H9 (cell line): ENCODE measurements at regions not wholly inside any gene's neighbourhood (a gene's known extent, or its start where the extent isn't known, plus 50 kb on each side); places are given as distances from the start of the nearest gene placed in this dataset.

Experiments used
- DNase-seq: peaks from one replicate; pipeline ENCODE4 v3.0.0-alpha.2; 2017
- H2AFZ ChIP-seq: one replicate; pipeline ENCODE4 v1.6.1; 2013; ENCODE audit warnings: mild to moderate bottlenecking, low read length, control low read depth, moderate library complexity
- H2AK5ac ChIP-seq: 2 replicates; pipeline ENCODE4 v1.6.1; 2013; ENCODE audit warnings: low read length, control low read depth, mixed read lengths; ENCODE audit not compliant: insufficient read length
- H2BK120ac ChIP-seq: one replicate; pipeline ENCODE4 v1.6.1; 2013; ENCODE audit warnings: low read depth, mild to moderate bottlenecking, low read length, control low read depth, inconsistent platforms; ENCODE audit not compliant: poor library complexity, severe bottlenecking
- H2BK12ac ChIP-seq: 2 replicates; pipeline ENCODE4 v1.6.1; 2013; ENCODE audit warnings: low read length, control low read depth, mixed read lengths, low read depth; ENCODE audit not compliant: insufficient read length
- H2BK15ac ChIP-seq: 2 replicates; pipeline ENCODE4 v1.6.1; 2013; ENCODE audit warnings: low read depth, low read length, control low read depth
- H2BK20ac ChIP-seq: one replicate; pipeline ENCODE4 v1.6.1; 2013; ENCODE audit warnings: low read depth, mild to moderate bottlenecking, low read length, control low read depth, inconsistent platforms; ENCODE audit not compliant: poor library complexity, severe bottlenecking
- H2BK5ac ChIP-seq: 2 replicates; pipeline ENCODE4 v1.6.1; 2013; ENCODE audit warnings: low read length, control low read depth, mixed read lengths; ENCODE audit not compliant: insufficient read length
- H3K14ac ChIP-seq: 2 replicates; pipeline ENCODE4 v1.6.1; 2013; ENCODE audit warnings: low read length, control low read depth; ENCODE audit not compliant: insufficient read depth
- H3K18ac ChIP-seq: 2 replicates; pipeline ENCODE4 v1.6.1; 2013; ENCODE audit warnings: low read depth, mild to moderate bottlenecking, mixed read lengths, low read length, control low read depth; ENCODE audit not compliant: insufficient read length
- H3K23ac ChIP-seq: 2 replicates; pipeline ENCODE4 v1.6.1; 2013; ENCODE audit warnings: low read length, control low read depth, mixed read lengths, low read depth; ENCODE audit not compliant: insufficient read length
- H3K23me2 ChIP-seq: 2 replicates; pipeline ENCODE4 v1.6.1; 2013; ENCODE audit warnings: low read depth, mild to moderate bottlenecking, mixed read lengths, low read length, control low read depth; ENCODE audit not compliant: insufficient read length, poor library complexity, severe bottlenecking
- H3K27ac ChIP-seq: 2 replicates; pipeline ENCODE4 v1.5.1; 2013; ENCODE audit warnings: low read length, control low read depth, mixed read lengths, low read depth; ENCODE audit not compliant: insufficient read length
- H3K27me3 ChIP-seq: 2 replicates; pipeline ENCODE4 v1.6.1; 2013; ENCODE audit warnings: low read length, control low read depth, inconsistent platforms; ENCODE audit not compliant: insufficient read depth
- H3K4ac ChIP-seq: 2 replicates; pipeline ENCODE4 v1.6.1; 2013; ENCODE audit warnings: low read depth, mild to moderate bottlenecking, control low read depth, inconsistent platforms, low read length, moderate library complexity
- H3K4me1 ChIP-seq: 2 replicates; pipeline ENCODE4 v1.6.1; 2013; ENCODE audit warnings: low read length, control low read depth, inconsistent platforms; ENCODE audit not compliant: insufficient read depth
- H3K4me2 ChIP-seq: 2 replicates; pipeline ENCODE4 v1.6.1; 2013; ENCODE audit warnings: low read length, control low read depth, mixed read lengths; ENCODE audit not compliant: insufficient read length, insufficient read depth
- H3K56ac ChIP-seq: 2 replicates; pipeline ENCODE4 v1.6.1; 2013; ENCODE audit warnings: low read depth, mild to moderate bottlenecking, mixed read lengths, low read length, control low read depth; ENCODE audit not compliant: insufficient read length
- H3K79me1 ChIP-seq: 2 replicates; pipeline ENCODE4 v1.6.1; 2013; ENCODE audit warnings: low read depth, mild to moderate bottlenecking, moderate library complexity, low read length, control low read depth, inconsistent platforms; ENCODE audit not compliant: insufficient read depth, poor library complexity, severe bottlenecking
- H3K79me2 ChIP-seq: 2 replicates; pipeline ENCODE4 v1.6.1; 2013; ENCODE audit warnings: low read length, control low read depth, inconsistent platforms; ENCODE audit not compliant: insufficient read depth
- H3K9ac ChIP-seq: 2 replicates; pipeline ENCODE4 v1.6.1; 2013; ENCODE audit warnings: low read length, control low read depth, mixed read lengths; ENCODE audit not compliant: insufficient read length; ENCODE audit errors: extremely low read depth
- H3K9me3 ChIP-seq: one replicate; pipeline ENCODE4 v1.6.1; 2013; ENCODE audit warnings: low read depth, low read length, inconsistent platforms; ENCODE audit not compliant: control insufficient read depth
- H3T11ph ChIP-seq: one replicate; pipeline ENCODE4 v1.6.1; 2013; ENCODE audit warnings: mild to moderate bottlenecking, low read length, control low read depth, inconsistent platforms
- H4K20me1 ChIP-seq: one replicate; pipeline ENCODE4 v1.6.1; 2013; ENCODE audit not compliant: control insufficient read depth, insufficient read length, insufficient read depth
- H4K5ac ChIP-seq: 2 replicates; pipeline ENCODE4 v1.6.1; 2013; ENCODE audit warnings: low read depth, mild to moderate bottlenecking, mixed read lengths, low read length, control low read depth; ENCODE audit not compliant: insufficient read length
- H4K8ac ChIP-seq: replicated peaks from 2 replicates; pipeline ENCODE4 v1.6.1; 2013; ENCODE audit warnings: low read length, control low read depth, mixed read lengths, low read depth; ENCODE audit not compliant: insufficient read length
- H4K91ac ChIP-seq: 2 replicates; pipeline ENCODE4 v1.6.1; 2013; ENCODE audit warnings: low read depth, mild to moderate bottlenecking, moderate library complexity, mixed read lengths, low read length, control low read depth; ENCODE audit not compliant: insufficient read length
- H3K27ac Mint-ChIP-seq, 3 experiments: 2 replicates in 2 of 3; 3 replicates in 1 of 3; pipeline ENCODE4 v1.8.0; 2020 to 2021; ENCODE audit warnings: mixed read lengths in 3 of 3, mild to moderate bottlenecking in 1 of 3, moderate library complexity in 1 of 3
- H3K27me3 Mint-ChIP-seq: 2 replicates; pipeline ENCODE4 v1.8.0; 2021; ENCODE audit warnings: low read depth, mild to moderate bottlenecking, moderate library complexity, mixed read lengths
- H3K36me3 Mint-ChIP-seq, 3 experiments: 2 replicates in 2 of 3; 3 replicates in 1 of 3; pipeline ENCODE4 v1.8.0; 2020 to 2021; ENCODE audit warnings: low read depth in 3 of 3, mixed read lengths in 3 of 3; ENCODE audit not compliant: insufficient read depth in 1 of 3
- H3K4me1 Mint-ChIP-seq, 2 experiments: 2 replicates each; pipeline ENCODE4 v1.8.0; 2020; ENCODE audit warnings: mixed read lengths in 2 of 2
- H3K4me3 Mint-ChIP-seq, 2 experiments: 2 replicates in 1 of 2; 3 replicates in 1 of 2; pipeline ENCODE4 v1.8.0; 2020 to 2021; ENCODE audit warnings: mild to moderate bottlenecking in 2 of 2, mixed read lengths in 2 of 2, moderate library complexity in 1 of 2
- H3K9me3 Mint-ChIP-seq, 2 experiments: 2 replicates in 1 of 2; 3 replicates in 1 of 2; pipeline ENCODE4 v1.8.0; 2020; ENCODE audit warnings: mild to moderate bottlenecking in 2 of 2, mixed read lengths in 2 of 2, moderate library complexity in 1 of 2
- WGBS: extraction: QIAGEN DNeasy Blood & Tissue Kit; methylation state at CpG from one replicate; pipeline ENCODE4 v1.1.7; 2013; ENCODE audit warnings: missing lambda C conversion rate, low lambda C conversion rate, mixed read lengths; ENCODE audit not compliant: insufficient read length; ENCODE audit errors: extremely low coverage; 5-methylcytosine and 5-hydroxymethylcytosine counted together
- TF ChIP-seq, protein P1 (sequence below): fragments of 200-600 bp; sonication (generic); conservative IDR thresholded peaks from 3 replicates; pipeline ENCODE4 v1.8.0; 2021; ENCODE audit warnings: antibody characterized with exemption, mild to moderate bottlenecking

GRCh38 chr2:238704471-238705225, 143.2 kb upstream of the TWIST2 start:
- no peak overlapping the region for H2AK5ac ChIP-seq
- no peaks in the 10 kb centered on the region for H4K20me1 ChIP-seq
- no peak overlapping the region for H4K5ac ChIP-seq
- H3T11ph ChIP-seq = no peak overlapping the region
- no CpG with 5 or more reads among the region's 11 CpGs for WGBS
- no peaks in the 10 kb centered on the region for H3K23me2 ChIP-seq
- Mint-ChIP-seq H3K27ac (no peak overlapping the region; a peak in 1 of 7 replicates), H3K27me3 (peaks cover 20% of the 10 kb centered on the region), H3K9me3 (no peaks in the 10 kb centered on the region), H3K4me3 (no peak overlapping the region), H3K36me3 (no peaks in the 10 kb centered on the region), H3K4me1 (no peaks in the 10 kb centered on the region)
- H3K23ac ChIP-seq = no peak overlapping the region
- H3K79me2 ChIP-seq = no peaks in the 10 kb centered on the region
- H3K56ac ChIP-seq = no peak overlapping the region
- H2BK12ac ChIP-seq = no peak overlapping the region
- no peak overlapping the region for H3K9ac ChIP-seq
- no peaks in the 10 kb centered on the region for H3K27me3 ChIP-seq
- no peak overlapping the region for H4K91ac ChIP-seq
- DNase-seq = no peak
- H2AFZ ChIP-seq = no peak overlapping the region
- no peak overlapping the region for H3K18ac ChIP-seq
- no peak overlapping the region for H2BK5ac ChIP-seq
- no peaks in the 10 kb centered on the region for H3K4me1 ChIP-seq
- H2BK120ac ChIP-seq = no peak overlapping the region
- H3K27ac ChIP-seq = no peak overlapping the region
- H2BK20ac ChIP-seq = no peak overlapping the region
- H3K4ac ChIP-seq = no peak overlapping the region
- no peak overlapping the region for H4K8ac ChIP-seq
- TF ChIP-seq, protein P1, sequence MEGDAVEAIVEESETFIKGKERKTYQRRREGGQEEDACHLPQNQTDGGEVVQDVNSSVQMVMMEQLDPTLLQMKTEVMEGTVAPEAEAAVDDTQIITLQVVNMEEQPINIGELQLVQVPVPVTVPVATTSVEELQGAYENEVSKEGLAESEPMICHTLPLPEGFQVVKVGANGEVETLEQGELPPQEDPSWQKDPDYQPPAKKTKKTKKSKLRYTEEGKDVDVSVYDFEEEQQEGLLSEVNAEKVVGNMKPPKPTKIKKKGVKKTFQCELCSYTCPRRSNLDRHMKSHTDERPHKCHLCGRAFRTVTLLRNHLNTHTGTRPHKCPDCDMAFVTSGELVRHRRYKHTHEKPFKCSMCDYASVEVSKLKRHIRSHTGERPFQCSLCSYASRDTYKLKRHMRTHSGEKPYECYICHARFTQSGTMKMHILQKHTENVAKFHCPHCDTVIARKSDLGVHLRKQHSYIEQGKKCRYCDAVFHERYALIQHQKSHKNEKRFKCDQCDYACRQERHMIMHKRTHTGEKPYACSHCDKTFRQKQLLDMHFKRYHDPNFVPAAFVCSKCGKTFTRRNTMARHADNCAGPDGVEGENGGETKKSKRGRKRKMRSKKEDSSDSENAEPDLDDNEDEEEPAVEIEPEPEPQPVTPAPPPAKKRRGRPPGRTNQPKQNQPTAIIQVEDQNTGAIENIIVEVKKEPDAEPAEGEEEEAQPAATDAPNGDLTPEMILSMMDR = no peak
- no peaks in the 10 kb centered on the region for H3K9me3 ChIP-seq
- no peak overlapping the region for H3K14ac ChIP-seq
- H3K79me1 ChIP-seq = no peaks in the 10 kb centered on the region
- no peak overlapping the region for H2BK15ac ChIP-seq
- no peak overlapping the region for H3K4me2 ChIP-seq
